Adrenal gland (tissue), 5 donors: ENCODE measurements at regions not wholly inside any gene's neighbourhood (a gene's known extent, or its start where the extent isn't known, plus 50 kb on each side); places are given as distances from the start of the nearest gene placed in this dataset.

Experiments used
- CTCF ChIP-seq, 6 experiments: fragments of 450-650 bp in 4 of 6; fragments of 200-600 bp in 2 of 6; sonication (generic) in 1 of 6; IDR thresholded peaks; 1 replicate in 5 of 6; 2 replicates in 1 of 6; pipeline versions ENCODE4 v1.5.1 to v1.8.0; 2016 to 2021; ENCODE audit warnings: antibody characterized with exemption in 6 of 6, mild to moderate bottlenecking in 2 of 6, moderate library complexity in 1 of 6
- POLR2A ChIP-seq, 2 donors: fragments of 450-650 bp; IDR thresholded peaks; one replicate each; pipeline ENCODE4 v1.6.1; 2017; ENCODE audit warnings: antibody characterized with exemption in 2 of 2, mild to moderate bottlenecking in 2 of 2, moderate library complexity in 1 of 2
- donor health status: DM: no; HTN: no; CAD: no.

DNA sequence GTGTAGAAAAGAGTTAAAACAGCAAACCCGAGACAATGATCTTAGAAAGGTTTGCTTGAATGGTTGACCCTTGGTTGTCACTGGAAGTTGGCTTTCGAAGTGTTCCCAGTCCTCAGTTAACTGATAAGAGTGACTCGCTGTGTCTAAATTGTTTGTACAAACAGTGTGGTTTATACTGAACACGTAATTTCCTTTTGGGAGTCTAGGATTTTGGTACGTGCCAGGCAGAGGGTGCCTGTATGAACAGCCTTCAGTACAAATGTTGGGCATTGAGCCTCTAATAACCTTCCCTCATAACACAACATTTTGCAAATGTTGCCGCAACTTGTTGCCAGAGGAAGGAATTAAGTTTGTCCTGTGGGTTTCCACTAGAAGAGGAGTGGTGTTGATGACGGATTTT lies 95.8 kb upstream of the DPP10 start:
- TF ChIP-seq CTCF (IDR thresholded peaks at IDR 0.05) (no peak), POLR2A (IDR thresholded peaks at IDR 0.05) (no peak)
